ENCODE measurements at regions not wholly inside any gene's neighbourhood (a gene's known extent, or its start where the extent isn't known, plus 50 kb on each side); places are given as distances from the start of the nearest gene placed in this dataset.

DNA sequence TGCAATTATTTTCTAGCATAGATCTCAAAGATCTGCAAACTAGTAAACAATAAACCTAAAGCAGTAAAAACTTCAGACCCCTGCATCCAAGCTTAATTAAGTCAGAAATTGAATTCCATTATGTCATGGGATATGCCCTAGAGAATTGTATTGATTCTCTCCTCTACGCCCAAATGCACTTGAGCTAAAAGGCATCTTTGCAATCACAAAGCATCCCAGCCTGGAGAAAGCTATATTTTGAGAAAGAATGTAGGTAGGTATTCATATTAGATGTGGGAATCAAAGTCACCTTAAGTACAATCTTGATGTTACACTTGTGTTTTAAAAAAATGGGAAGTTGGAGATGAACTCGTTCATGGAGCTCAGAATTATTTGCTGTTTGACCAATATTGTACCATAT is 386.7 kb downstream of the ADAMTS20 start:
- TF ChIP-seq, protein P1, sequence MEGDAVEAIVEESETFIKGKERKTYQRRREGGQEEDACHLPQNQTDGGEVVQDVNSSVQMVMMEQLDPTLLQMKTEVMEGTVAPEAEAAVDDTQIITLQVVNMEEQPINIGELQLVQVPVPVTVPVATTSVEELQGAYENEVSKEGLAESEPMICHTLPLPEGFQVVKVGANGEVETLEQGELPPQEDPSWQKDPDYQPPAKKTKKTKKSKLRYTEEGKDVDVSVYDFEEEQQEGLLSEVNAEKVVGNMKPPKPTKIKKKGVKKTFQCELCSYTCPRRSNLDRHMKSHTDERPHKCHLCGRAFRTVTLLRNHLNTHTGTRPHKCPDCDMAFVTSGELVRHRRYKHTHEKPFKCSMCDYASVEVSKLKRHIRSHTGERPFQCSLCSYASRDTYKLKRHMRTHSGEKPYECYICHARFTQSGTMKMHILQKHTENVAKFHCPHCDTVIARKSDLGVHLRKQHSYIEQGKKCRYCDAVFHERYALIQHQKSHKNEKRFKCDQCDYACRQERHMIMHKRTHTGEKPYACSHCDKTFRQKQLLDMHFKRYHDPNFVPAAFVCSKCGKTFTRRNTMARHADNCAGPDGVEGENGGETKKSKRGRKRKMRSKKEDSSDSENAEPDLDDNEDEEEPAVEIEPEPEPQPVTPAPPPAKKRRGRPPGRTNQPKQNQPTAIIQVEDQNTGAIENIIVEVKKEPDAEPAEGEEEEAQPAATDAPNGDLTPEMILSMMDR (conservative IDR thresholded peaks at IDR 0.05; ENCODE audit: low read length), result no peak
- TF ChIP-seq EZH2phosphoT487 (IDR thresholded peaks at IDR 0.05; ENCODE audit: borderline replicate concordance), result no peak
